ENCODE measurements at regions not wholly inside any gene's neighbourhood (a gene's known extent, or its start where the extent isn't known, plus 50 kb on each side); places are given as distances from the start of the nearest gene placed in this dataset.

GRCh38 chr10:6350609-6351008 lies 147.9 kb downstream of the PFKFB3 start:
- H3K4me3 Mint-ChIP-seq: peak overlapping the region; percentile 5
- H3K27ac Mint-ChIP-seq: peak overlapping the region; percentile 99
- H3K4me1 Mint-ChIP-seq (ENCODE audit: low read depth): peaks cover 55% of the 10 kb centered on the region

GRCh38 chr10:6351495-6351894 lies 148.8 kb downstream of the PFKFB3 start:
- H3K27ac Mint-ChIP-seq: peak overlapping the region; percentile 75
- H3K27me3 Mint-ChIP-seq: no peaks in the 10 kb centered on the region
- no peak overlapping the region for H3K4me3 Mint-ChIP-seq
- H3K9me3 Mint-ChIP-seq (ENCODE audit: low read depth): peaks cover 15% of the 10 kb centered on the region
- peaks cover 46% of the 10 kb centered on the region for H3K4me1 Mint-ChIP-seq (ENCODE audit: low read depth)
- H3K36me3 Mint-ChIP-seq: peaks cover 12% of the 10 kb centered on the region

More at GRCh38 chr10:6350609-6351008, 147.9 kb downstream of the PFKFB3 start:
- Mint-ChIP-seq H3K27me3 (no peaks in the 10 kb centered on the region), H3K9me3 (ENCODE audit: low read depth) (peaks cover 7% of the 10 kb centered on the region), H3K36me3 (peaks cover 8% of the 10 kb centered on the region)

GRCh38 chr10:6353526-6353925 lies 150.8 kb downstream of the PFKFB3 start:
- Mint-ChIP-seq H3K36me3 (peaks cover 18% of the 10 kb centered on the region), H3K27me3 (no peaks in the 10 kb centered on the region), H3K9me3 (ENCODE audit: low read depth) (peaks cover 19% of the 10 kb centered on the region), H3K4me1 (ENCODE audit: low read depth) (peaks cover 26% of the 10 kb centered on the region), H3K27ac (peak overlapping the region; percentile 7), H3K4me3 (no peak overlapping the region)

GRCh38 chr10:6354168-6354772 lies 151.5 kb downstream of the PFKFB3 start:
- H3K27ac Mint-ChIP-seq: peak overlapping the region; percentile 41
- H3K9me3 Mint-ChIP-seq (ENCODE audit: low read depth): peaks cover 20% of the 10 kb centered on the region
- peaks cover 18% of the 10 kb centered on the region for H3K4me1 Mint-ChIP-seq (ENCODE audit: low read depth)
- no peaks in the 10 kb centered on the region for H3K27me3 Mint-ChIP-seq
- peaks cover 22% of the 10 kb centered on the region for H3K36me3 Mint-ChIP-seq
- no peak overlapping the region for H3K4me3 Mint-ChIP-seq

GRCh38 chr10:6356280-6356793 lies 153.6 kb downstream of the PFKFB3 start:
- Mint-ChIP-seq H3K27me3 (no peaks in the 10 kb centered on the region), H3K9me3 (ENCODE audit: low read depth) (peaks cover 26% of the 10 kb centered on the region), H3K36me3 (peaks cover 27% of the 10 kb centered on the region), H3K27ac (no peak overlapping the region), H3K4me3 (no peak overlapping the region), H3K4me1 (ENCODE audit: low read depth) (no peaks in the 10 kb centered on the region)

- Mint-ChIP-seq H3K4me3 (no peak overlapping the region), H3K9me3 (ENCODE audit: low read depth) (peaks cover 11% of the 10 kb centered on the region), H3K27ac (no peak overlapping the region), H3K4me1 (ENCODE audit: low read depth) (no peaks in the 10 kb centered on the region), H3K36me3 (peaks cover 20% of the 10 kb centered on the region), H3K27me3 (no peaks in the 10 kb centered on the region)
Measured at GRCh38 chr10:6361869-6362268, 159.1 kb downstream of the PFKFB3 start.

- Mint-ChIP-seq H3K27me3 (no peaks in the 10 kb centered on the region), H3K36me3 (peaks cover 20% of the 10 kb centered on the region), H3K9me3 (ENCODE audit: low read depth) (peaks cover 11% of the 10 kb centered on the region), H3K4me3 (no peak overlapping the region), H3K4me1 (ENCODE audit: low read depth) (no peaks in the 10 kb centered on the region), H3K27ac (no peak overlapping the region)
Measured at GRCh38 chr10:6362879-6363278, 160.1 kb downstream of the PFKFB3 start.

- peaks cover 8% of the 10 kb centered on the region for H3K9me3 Mint-ChIP-seq (ENCODE audit: low read depth)
- no peaks in the 10 kb centered on the region for H3K27me3 Mint-ChIP-seq
- no peaks in the 10 kb centered on the region for H3K4me1 Mint-ChIP-seq (ENCODE audit: low read depth)
- H3K4me3 Mint-ChIP-seq: no peak overlapping the region
- H3K36me3 Mint-ChIP-seq: peaks cover 15% of the 10 kb centered on the region
- H3K27ac Mint-ChIP-seq: no peak overlapping the region
Measured at GRCh38 chr10:6363511-6363910, 160.8 kb downstream of the PFKFB3 start.

GRCh38 chr10:6364283-6364682 lies 161.6 kb downstream of the PFKFB3 start:
- Mint-ChIP-seq H3K36me3 (peaks cover 10% of the 10 kb centered on the region), H3K4me1 (ENCODE audit: low read depth) (no peaks in the 10 kb centered on the region), H3K27ac (no peak overlapping the region), H3K4me3 (no peak overlapping the region), H3K27me3 (no peaks in the 10 kb centered on the region), H3K9me3 (ENCODE audit: low read depth) (peaks cover 6% of the 10 kb centered on the region)

- Mint-ChIP-seq H3K36me3 (peaks cover 10% of the 10 kb centered on the region), H3K27me3 (no peaks in the 10 kb centered on the region), H3K27ac (no peak overlapping the region), H3K4me3 (no peak overlapping the region), H3K4me1 (ENCODE audit: low read depth) (no peaks in the 10 kb centered on the region), H3K9me3 (ENCODE audit: low read depth) (peaks cover 6% of the 10 kb centered on the region)
Measured at GRCh38 chr10:6364893-6365292, 162.2 kb downstream of the PFKFB3 start.

- H3K4me3 Mint-ChIP-seq: no peak overlapping the region
- H3K36me3 Mint-ChIP-seq: peaks cover 7% of the 10 kb centered on the region
- H3K4me1 Mint-ChIP-seq (ENCODE audit: low read depth): no peaks in the 10 kb centered on the region
- no peak overlapping the region for H3K27ac Mint-ChIP-seq
- H3K9me3 Mint-ChIP-seq (ENCODE audit: low read depth): peaks cover 5% of the 10 kb centered on the region
- H3K27me3 Mint-ChIP-seq: no peaks in the 10 kb centered on the region
Measured at GRCh38 chr10:6365384-6365783, 162.7 kb downstream of the PFKFB3 start.
